Activated naive CD4-positive, alpha-beta T cell treated with anti-CD3 and anti-CD28 coated beads, Interleukin-2, amount 50 U/mL, for 24 hours (primary cell): ENCODE measurements at regions not wholly inside any gene's neighbourhood (a gene's known extent, or its start where the extent isn't known, plus 50 kb on each side); places are given as distances from the start of the nearest gene placed in this dataset.

Experiments used
- H3K27ac Mint-ChIP-seq: one replicate; pipeline ENCODE4 v1.8.0; 2021; ENCODE audit warnings: mild to moderate bottlenecking, mixed read lengths
- H3K27me3 Mint-ChIP-seq: one replicate; pipeline ENCODE4 v1.8.0; 2021; ENCODE audit warnings: mixed read lengths
- H3K36me3 Mint-ChIP-seq: one replicate; pipeline ENCODE4 v1.8.0; 2021; ENCODE audit warnings: mixed read lengths
- H3K4me1 Mint-ChIP-seq: one replicate; pipeline ENCODE4 v1.8.0; 2021; ENCODE audit warnings: mixed read lengths
- H3K4me3 Mint-ChIP-seq: one replicate; pipeline ENCODE4 v1.8.0; 2021; ENCODE audit warnings: mild to moderate bottlenecking, mixed read lengths
- H3K9me3 Mint-ChIP-seq: one replicate; pipeline ENCODE4 v1.8.0; 2021; ENCODE audit warnings: mixed read lengths

- H3K27me3 Mint-ChIP-seq: no peaks in the 10 kb centered on the region
- H3K9me3 Mint-ChIP-seq: peaks cover 14% of the 10 kb centered on the region
- H3K4me3 Mint-ChIP-seq: no peak overlapping the region
- peaks cover 3% of the 10 kb centered on the region for H3K4me1 Mint-ChIP-seq
- H3K27ac Mint-ChIP-seq: no peak overlapping the region
- H3K36me3 Mint-ChIP-seq: no peaks in the 10 kb centered on the region
These were observed 850.5 kb upstream of the MAP3K7 start for GRCh38 chr6:91437315-91437729.

DNA sequence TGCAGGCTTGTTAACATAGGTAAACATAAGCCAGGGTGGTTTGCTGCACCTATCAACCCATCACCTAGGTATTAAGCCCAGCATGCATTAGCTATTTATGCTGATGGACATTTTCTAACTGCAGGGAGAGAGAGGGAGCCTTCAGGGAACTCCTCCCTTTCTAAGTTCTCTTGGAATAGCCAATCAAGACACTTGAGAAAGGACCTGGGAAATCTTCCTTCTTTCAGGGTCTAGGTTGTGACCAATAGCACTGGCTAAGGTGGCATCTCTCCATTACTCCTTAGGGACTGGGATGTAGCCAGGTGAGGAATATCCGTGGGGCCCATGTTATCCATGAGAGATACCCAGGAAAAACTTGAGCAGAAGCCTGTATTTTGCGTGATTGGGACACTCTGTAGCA, 849.6 kb upstream of the MAP3K7 start:
- Mint-ChIP-seq H3K4me1 (no peaks in the 10 kb centered on the region), H3K9me3 (peaks cover 6% of the 10 kb centered on the region), H3K27me3 (no peaks in the 10 kb centered on the region), H3K27ac (no peak overlapping the region), H3K36me3 (no peaks in the 10 kb centered on the region), H3K4me3 (no peak overlapping the region)

GRCh38 chr6:91435630-91436029, 848.8 kb upstream of the MAP3K7 start:
- Mint-ChIP-seq H3K36me3 (no peaks in the 10 kb centered on the region), H3K27me3 (no peaks in the 10 kb centered on the region), H3K4me1 (no peaks in the 10 kb centered on the region), H3K9me3 (no peaks in the 10 kb centered on the region), H3K27ac (no peak overlapping the region), H3K4me3 (no peak overlapping the region)

DNA sequence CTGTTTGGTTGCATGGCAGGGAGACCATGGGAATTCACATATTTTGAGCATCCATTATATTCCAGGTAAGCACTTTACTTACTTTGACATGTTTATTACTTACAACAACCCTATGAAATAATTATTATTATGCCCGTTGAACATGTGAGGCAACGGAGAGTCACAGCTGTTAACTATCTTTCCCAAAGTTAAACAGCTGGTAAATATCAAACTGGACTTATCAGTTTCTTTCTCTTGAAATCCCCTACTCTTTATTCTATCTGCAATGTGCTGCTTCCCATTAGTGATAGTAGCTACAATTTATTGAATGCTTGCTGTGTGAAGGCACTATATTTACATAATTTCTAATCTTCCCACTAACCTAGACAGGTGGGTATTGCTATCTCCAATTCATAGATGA, 847.7 kb upstream of the MAP3K7 start:
- no peaks in the 10 kb centered on the region for H3K36me3 Mint-ChIP-seq
- no peaks in the 10 kb centered on the region for H3K27me3 Mint-ChIP-seq
- H3K9me3 Mint-ChIP-seq: no peaks in the 10 kb centered on the region
- H3K27ac Mint-ChIP-seq: no peak overlapping the region
- H3K4me3 Mint-ChIP-seq: no peak overlapping the region
- no peaks in the 10 kb centered on the region for H3K4me1 Mint-ChIP-seq

DNA sequence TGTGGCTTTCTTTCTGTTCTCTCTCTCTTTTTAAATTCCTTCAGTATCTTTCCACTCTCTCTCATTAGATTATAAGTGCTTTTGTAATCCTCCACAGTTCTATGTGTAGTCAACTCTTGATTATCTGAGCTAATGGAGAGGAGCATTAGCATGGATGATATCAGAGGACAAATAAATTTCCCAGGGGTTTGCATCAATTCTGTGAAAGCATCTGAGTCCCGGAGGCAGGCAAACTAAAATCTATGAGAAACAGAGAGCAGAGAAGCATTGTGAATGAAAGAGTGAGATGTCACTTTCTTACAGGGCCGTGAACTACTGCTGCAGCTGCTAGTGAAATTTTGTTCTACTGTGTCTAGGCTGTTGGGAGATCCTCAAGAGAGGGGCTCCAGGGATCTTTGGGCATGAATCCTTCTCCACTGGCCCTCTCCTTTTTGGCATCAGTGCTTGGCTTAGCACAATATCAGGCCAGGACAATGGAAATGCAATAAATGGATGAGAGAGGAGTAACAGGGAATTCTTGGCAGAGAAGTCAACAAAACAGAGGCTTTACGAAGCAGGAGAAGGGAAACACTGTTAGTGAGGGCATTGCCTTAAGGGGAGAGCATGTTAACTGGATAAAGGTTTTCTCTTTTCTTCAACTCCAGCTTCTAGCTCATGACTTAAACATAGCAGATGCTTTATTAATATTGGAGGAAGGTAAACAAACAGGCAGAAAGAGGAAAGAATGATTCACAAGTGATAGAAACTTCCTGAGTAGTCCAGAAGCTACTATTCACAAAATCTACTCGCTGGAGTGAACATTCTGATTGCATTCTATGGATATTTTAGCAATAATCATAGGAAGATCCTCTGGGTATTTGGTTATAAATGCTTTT, 847.0 kb upstream of the MAP3K7 start:
- Mint-ChIP-seq H3K9me3 (no peaks in the 10 kb centered on the region), H3K36me3 (no peaks in the 10 kb centered on the region), H3K27ac (no peak overlapping the region), H3K4me3 (no peak overlapping the region), H3K27me3 (no peaks in the 10 kb centered on the region), H3K4me1 (no peaks in the 10 kb centered on the region)

GRCh38 chr6:91428953-91429560, 842.2 kb upstream of the MAP3K7 start:
- Mint-ChIP-seq H3K9me3 (no peaks in the 10 kb centered on the region), H3K27ac (no peak overlapping the region), H3K36me3 (no peaks in the 10 kb centered on the region), H3K27me3 (no peaks in the 10 kb centered on the region), H3K4me3 (no peak overlapping the region), H3K4me1 (no peaks in the 10 kb centered on the region)

GRCh38 chr6:91428296-91428695, 841.4 kb upstream of the MAP3K7 start:
- no peaks in the 10 kb centered on the region for H3K9me3 Mint-ChIP-seq
- H3K27ac Mint-ChIP-seq: no peak overlapping the region
- H3K36me3 Mint-ChIP-seq: no peaks in the 10 kb centered on the region
- H3K27me3 Mint-ChIP-seq: no peaks in the 10 kb centered on the region
- no peaks in the 10 kb centered on the region for H3K4me1 Mint-ChIP-seq
- no peak overlapping the region for H3K4me3 Mint-ChIP-seq

GRCh38 chr6:91420243-91420642, 833.4 kb upstream of the MAP3K7 start:
- Mint-ChIP-seq H3K36me3 (no peaks in the 10 kb centered on the region), H3K4me3 (no peak overlapping the region), H3K9me3 (peaks cover 8% of the 10 kb centered on the region), H3K27ac (no peak overlapping the region), H3K27me3 (no peaks in the 10 kb centered on the region), H3K4me1 (no peaks in the 10 kb centered on the region)

GRCh38 chr6:91415031-91415605, 828.2 kb upstream of the MAP3K7 start:
- Mint-ChIP-seq H3K4me1 (no peaks in the 10 kb centered on the region), H3K4me3 (no peak overlapping the region), H3K27ac (no peak overlapping the region), H3K9me3 (peaks cover 7% of the 10 kb centered on the region), H3K36me3 (no peaks in the 10 kb centered on the region), H3K27me3 (no peaks in the 10 kb centered on the region)

DNA sequence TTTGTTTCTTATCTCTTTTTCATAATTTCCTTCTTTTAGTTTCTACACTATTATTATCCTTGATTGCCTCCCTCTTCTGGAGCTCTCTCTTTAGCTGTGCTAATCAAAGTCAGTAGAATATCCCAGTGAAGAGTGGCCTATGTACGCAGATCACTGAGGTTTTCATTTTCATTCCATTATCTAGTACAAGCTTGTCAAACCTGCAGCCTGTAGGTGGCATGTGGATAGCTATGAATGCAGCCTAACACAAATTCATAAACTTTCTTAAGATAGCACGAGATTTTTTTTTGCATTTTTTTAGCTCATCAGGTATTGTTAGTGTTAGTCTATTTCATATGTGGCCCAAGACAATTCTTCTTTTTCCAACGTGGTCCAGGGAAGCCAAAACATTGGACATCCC, 825.7 kb upstream of the MAP3K7 start:
- Mint-ChIP-seq H3K36me3 (no peaks in the 10 kb centered on the region), H3K4me3 (no peak overlapping the region), H3K4me1 (no peaks in the 10 kb centered on the region), H3K27me3 (no peaks in the 10 kb centered on the region), H3K27ac (no peak overlapping the region), H3K9me3 (peaks cover 7% of the 10 kb centered on the region)

DNA sequence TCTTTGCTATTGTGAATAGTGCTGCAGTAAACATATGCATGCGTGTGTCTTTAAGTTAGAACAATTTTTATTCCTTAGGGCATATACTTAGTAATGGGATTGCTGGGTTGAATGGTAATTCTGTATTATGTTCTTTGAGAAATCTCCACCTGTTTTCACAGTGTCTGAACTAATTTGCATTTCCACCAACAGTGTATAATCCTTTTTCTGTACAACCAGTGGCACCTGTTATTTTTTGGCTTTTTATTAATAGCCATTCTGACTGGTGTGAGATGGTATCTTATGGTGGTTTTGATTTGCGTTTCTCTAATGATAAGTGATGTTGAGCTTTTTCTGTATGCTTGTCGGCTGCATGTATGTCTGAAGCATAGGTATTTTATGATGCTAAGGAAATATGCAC, 820.8 kb upstream of the MAP3K7 start:
- no peaks in the 10 kb centered on the region for H3K27me3 Mint-ChIP-seq
- H3K4me1 Mint-ChIP-seq: no peaks in the 10 kb centered on the region
- peaks cover 14% of the 10 kb centered on the region for H3K9me3 Mint-ChIP-seq
- H3K27ac Mint-ChIP-seq: no peak overlapping the region
- no peak overlapping the region for H3K4me3 Mint-ChIP-seq
- no peaks in the 10 kb centered on the region for H3K36me3 Mint-ChIP-seq

- H3K36me3 Mint-ChIP-seq: no peaks in the 10 kb centered on the region
- H3K4me3 Mint-ChIP-seq: no peak overlapping the region
- H3K27me3 Mint-ChIP-seq: no peaks in the 10 kb centered on the region
- peaks cover 17% of the 10 kb centered on the region for H3K9me3 Mint-ChIP-seq
- H3K27ac Mint-ChIP-seq: no peak overlapping the region
- H3K4me1 Mint-ChIP-seq: no peaks in the 10 kb centered on the region
These were observed 806.1 kb upstream of the MAP3K7 start for GRCh38 chr6:91392951-91393350.

GRCh38 chr6:91387290-91388059, 800.6 kb upstream of the MAP3K7 start:
- no peaks in the 10 kb centered on the region for H3K4me1 Mint-ChIP-seq
- H3K36me3 Mint-ChIP-seq: no peaks in the 10 kb centered on the region
- peaks cover 12% of the 10 kb centered on the region for H3K9me3 Mint-ChIP-seq
- no peaks in the 10 kb centered on the region for H3K27me3 Mint-ChIP-seq
- no peak overlapping the region for H3K4me3 Mint-ChIP-seq
- no peak overlapping the region for H3K27ac Mint-ChIP-seq

- Mint-ChIP-seq H3K27ac (no peak overlapping the region), H3K4me3 (no peak overlapping the region)
These were observed 799.3 kb upstream of the MAP3K7 start for GRCh38 chr6:91386204-91386603.

GRCh38 chr6:91383207-91383606, 796.3 kb upstream of the MAP3K7 start:
- Mint-ChIP-seq H3K27ac (no peak overlapping the region), H3K4me1 (no peaks in the 10 kb centered on the region), H3K4me3 (no peak overlapping the region), H3K9me3 (no peaks in the 10 kb centered on the region), H3K36me3 (no peaks in the 10 kb centered on the region), H3K27me3 (no peaks in the 10 kb centered on the region)

More at GRCh38 chr6:91386204-91386603, 799.3 kb upstream of the MAP3K7 start:
- H3K27me3 Mint-ChIP-seq: no peaks in the 10 kb centered on the region
- H3K4me1 Mint-ChIP-seq: no peaks in the 10 kb centered on the region
- peaks cover 5% of the 10 kb centered on the region for H3K9me3 Mint-ChIP-seq
- no peaks in the 10 kb centered on the region for H3K36me3 Mint-ChIP-seq

DNA sequence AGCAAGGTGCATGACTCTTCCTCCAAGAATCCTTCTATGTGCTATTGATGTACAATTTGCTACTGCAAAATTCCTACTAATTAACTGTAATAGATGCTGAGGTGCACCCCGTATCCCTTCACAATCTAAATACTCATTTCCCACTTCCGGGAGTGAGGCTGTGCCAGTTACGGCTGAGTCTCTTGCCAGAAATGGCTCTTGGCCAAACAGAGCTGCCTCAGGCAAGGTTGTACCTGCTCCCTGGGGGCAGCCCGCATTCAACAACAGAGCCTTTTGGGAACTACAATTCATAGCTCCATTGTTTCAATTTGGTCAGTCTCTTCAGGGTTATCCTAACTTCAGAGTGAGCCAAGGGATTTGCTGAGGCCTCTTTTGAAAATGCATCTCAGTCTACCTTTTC, 789.8 kb upstream of the MAP3K7 start:
- H3K36me3 Mint-ChIP-seq: no peaks in the 10 kb centered on the region
- H3K27me3 Mint-ChIP-seq: no peaks in the 10 kb centered on the region
- H3K4me1 Mint-ChIP-seq: no peaks in the 10 kb centered on the region
- no peak overlapping the region for H3K4me3 Mint-ChIP-seq
- no peaks in the 10 kb centered on the region for H3K9me3 Mint-ChIP-seq
- H3K27ac Mint-ChIP-seq: no peak overlapping the region
